Hepatocyte (in vitro differentiated cells): ENCODE measurements at regions not wholly inside any gene's neighbourhood (a gene's known extent, or its start where the extent isn't known, plus 50 kb on each side); places are given as distances from the start of the nearest gene placed in this dataset.
"Not testable (repeated sequence)": the region's sequence is repeated elsewhere in the genome, so short reads cannot be mapped to it uniquely, and the experiment has no call there.

Experiments
- EZH2 ChIP-seq: fragments of 200-600 bp; sonication (generic); IDR thresholded peaks from 2 replicates; pipeline ENCODE4 v1.6.1; 2016; ENCODE audit warnings: antibody characterized with exemption, mild to moderate bottlenecking, borderline replicate concordance
- TF ChIP-seq, protein P1 (sequence below): fragments of 200-600 bp; sonication (generic); IDR thresholded peaks from 2 replicates; pipeline ENCODE4 v1.5.1; 2016; ENCODE audit warnings: antibody characterized with exemption, mild to moderate bottlenecking; ENCODE audit not compliant: poor library complexity

DNA sequence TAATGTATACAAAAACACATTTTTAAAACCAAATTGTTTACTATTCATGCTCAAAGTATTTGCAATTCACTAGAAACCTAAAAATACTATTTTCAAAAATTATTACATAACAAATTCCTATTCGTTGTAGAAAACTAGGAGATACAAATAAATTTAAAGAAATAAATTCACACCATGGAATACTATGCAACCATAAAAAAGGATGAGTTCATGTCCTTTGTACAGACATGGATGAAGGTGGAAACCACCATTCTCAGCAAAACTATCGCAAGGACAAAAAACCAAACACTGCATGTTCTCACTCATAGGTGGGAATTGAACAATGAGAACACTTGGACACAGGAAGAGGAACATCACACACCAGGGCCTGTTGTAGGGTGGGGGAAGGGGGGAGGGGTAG is 201.2 kb upstream of the MCHR2 start:
- TF ChIP-seq, protein P1, sequence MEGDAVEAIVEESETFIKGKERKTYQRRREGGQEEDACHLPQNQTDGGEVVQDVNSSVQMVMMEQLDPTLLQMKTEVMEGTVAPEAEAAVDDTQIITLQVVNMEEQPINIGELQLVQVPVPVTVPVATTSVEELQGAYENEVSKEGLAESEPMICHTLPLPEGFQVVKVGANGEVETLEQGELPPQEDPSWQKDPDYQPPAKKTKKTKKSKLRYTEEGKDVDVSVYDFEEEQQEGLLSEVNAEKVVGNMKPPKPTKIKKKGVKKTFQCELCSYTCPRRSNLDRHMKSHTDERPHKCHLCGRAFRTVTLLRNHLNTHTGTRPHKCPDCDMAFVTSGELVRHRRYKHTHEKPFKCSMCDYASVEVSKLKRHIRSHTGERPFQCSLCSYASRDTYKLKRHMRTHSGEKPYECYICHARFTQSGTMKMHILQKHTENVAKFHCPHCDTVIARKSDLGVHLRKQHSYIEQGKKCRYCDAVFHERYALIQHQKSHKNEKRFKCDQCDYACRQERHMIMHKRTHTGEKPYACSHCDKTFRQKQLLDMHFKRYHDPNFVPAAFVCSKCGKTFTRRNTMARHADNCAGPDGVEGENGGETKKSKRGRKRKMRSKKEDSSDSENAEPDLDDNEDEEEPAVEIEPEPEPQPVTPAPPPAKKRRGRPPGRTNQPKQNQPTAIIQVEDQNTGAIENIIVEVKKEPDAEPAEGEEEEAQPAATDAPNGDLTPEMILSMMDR = not testable (repeated sequence)
- not testable (repeated sequence) for TF ChIP-seq EZH2
